ENCODE measurements at regions not wholly inside any gene's neighbourhood (a gene's known extent, or its start where the extent isn't known, plus 50 kb on each side); places are given as distances from the start of the nearest gene placed in this dataset.

DNA sequence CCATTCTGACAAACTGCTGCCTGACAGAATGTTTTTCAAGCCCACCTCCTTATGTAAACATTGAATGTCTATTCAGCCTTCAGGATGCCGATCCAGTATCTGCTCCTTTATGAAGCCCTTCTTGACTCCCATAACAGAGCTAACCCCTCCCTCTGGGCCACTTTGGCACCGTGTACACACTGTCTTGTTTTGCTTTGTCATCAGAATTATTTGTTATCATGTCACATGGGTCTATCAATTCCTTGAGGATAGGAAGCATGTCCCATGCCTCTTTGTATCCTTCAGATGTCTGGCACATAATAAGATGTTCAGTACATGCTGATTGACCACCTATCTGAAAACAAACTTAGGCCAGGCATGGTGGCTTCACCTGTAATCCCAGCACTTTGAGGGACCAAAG, 92.3 kb downstream of the PRLHR start:
- no peak overlapping the region for H3K4me3 ChIP-seq (ENCODE audit: low read depth, low read length)
- no peak for DNase-seq (ENCODE audit: low read depth)

DNA sequence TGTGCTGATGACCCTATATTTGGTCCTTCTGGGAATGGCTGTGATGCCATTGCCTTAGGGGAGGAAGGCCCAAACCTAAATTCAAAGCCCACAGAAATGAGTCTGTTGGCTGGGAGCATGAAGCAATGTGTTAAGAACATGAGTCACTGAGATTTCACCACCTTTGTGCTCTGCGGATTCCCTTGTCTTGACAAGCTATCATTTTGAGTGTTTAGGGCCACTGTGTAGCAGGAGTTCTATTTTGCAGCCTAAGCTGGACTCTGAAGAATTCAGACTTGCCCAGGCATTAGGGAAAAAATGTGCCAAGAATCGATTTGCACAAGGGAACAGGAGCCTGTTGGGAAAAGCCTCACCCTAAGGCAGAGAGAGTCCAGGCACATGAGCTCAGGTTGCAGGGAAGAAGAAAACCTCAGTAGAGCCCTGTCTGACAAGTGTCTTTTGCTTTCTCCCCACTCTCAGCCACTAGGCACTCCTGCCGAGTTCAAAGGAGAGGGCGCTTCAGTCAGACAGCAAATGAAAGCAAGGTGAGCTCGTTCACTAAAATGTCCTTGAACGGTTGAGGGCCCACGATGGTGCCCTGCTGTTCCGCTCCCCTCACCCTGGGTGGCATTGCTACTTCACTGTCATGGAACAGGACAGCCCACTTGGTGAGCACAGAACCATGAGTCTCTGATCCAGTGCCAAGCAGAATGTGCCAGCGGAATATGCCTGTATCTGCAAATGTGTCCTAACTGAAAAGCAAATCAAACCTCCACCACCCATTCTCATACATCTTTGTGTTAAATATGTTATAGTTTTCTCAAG, 93.6 kb downstream of the PRLHR start:
- DNase-seq (ENCODE audit: low read depth) = peak; percentile 82
- no peak overlapping the region for H3K4me3 ChIP-seq (ENCODE audit: low read depth, low read length)

DNA sequence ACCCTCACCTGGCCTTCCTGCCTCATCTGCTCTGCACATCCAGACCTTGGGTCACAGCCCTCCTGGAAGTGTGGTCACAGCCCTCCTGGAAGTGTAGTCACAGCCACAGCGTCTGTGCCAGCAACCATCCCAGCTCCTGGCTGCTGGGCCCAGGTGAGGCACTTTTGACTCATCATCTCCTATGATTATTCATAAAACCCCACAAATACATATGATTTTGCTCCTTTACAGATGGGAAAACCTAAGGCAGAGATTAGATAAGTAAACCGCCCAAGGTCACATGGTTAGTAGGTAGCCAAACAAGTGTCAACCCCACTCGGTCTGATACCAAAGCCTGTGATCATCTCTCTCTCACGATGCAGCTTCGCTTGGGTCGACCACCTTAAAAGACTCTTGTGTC, 94.3 kb downstream of the PRLHR start:
- H3K4me3 ChIP-seq (ENCODE audit: low read depth, low read length) = no peak overlapping the region
- DNase-seq (ENCODE audit: low read depth) = no peak

DNA sequence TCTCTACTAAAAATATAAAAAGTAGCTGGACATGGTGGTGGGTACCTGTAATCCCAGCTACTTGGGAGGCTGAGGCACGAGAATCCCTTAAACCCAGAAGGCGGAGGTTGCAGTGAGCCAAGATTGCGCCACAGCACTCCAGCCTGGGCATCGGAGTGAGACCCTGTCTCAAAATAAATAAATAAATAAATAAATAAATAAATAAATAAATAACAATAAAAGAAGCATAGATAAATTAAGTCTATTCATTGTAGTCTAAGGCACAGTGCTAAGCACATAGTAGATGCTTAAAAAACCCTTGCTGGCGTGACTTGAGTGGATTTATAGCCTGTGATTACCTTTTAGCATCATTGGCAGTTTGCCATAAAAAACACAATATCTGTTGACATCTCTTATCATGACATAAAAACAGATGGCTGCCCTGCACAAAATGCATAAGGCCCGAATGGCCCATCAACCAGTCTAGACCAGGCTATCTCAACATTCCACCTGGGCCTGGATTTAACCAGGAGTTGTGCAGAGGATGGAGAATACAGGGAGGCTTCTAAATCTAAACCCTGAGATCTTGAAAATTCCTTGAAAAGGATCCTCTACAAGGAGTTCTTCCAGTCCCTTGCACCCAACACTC, 94.9 kb downstream of the PRLHR start:
- DNase-seq (ENCODE audit: low read depth) = no peak
- H3K4me3 ChIP-seq (ENCODE audit: low read depth, low read length) = no peak overlapping the region

DNA sequence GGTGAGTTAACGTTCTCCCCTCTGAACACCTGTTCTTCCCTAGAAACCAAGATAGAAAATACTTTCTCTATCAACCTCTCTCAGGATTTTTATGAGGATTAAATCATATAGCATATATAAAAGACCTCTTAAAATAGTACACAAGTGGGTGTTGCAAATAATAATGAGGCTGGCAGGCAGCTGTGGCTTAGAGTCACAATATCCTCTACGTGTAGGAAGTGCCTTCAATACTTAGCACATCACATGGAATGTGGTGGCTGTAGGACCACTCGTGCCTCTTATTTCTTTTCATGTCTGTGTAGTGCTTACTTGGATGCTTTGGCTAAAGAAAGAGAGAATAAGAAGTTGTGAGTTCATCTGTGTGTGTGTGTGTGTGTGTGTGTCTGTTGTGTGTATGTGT, 96.3 kb downstream of the PRLHR start:
- no peak for DNase-seq (ENCODE audit: low read depth)
- no peak overlapping the region for H3K4me3 ChIP-seq (ENCODE audit: low read depth, low read length)

DNA sequence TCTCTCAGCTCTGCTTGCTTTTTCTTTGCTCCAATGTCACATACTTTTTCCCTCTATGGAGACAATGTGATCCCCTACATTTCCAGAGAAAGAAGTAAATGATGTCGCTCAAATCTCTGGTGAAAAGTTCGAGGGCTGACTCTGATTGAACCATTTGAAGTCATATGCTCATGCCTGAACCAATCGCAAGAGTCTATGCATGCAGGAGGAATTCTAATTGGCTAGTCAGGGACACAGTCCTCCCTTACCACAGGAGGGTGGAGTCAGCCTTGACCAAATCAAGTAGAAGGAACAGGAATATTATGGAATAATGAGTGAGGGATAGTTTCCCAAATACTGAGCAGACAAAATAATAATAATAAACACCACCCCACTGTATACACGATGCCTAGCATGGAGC, 96.8 kb downstream of the PRLHR start:
- H3K4me3 ChIP-seq (ENCODE audit: low read depth, low read length) = no peak overlapping the region
- no peak for DNase-seq (ENCODE audit: low read depth)

DNA sequence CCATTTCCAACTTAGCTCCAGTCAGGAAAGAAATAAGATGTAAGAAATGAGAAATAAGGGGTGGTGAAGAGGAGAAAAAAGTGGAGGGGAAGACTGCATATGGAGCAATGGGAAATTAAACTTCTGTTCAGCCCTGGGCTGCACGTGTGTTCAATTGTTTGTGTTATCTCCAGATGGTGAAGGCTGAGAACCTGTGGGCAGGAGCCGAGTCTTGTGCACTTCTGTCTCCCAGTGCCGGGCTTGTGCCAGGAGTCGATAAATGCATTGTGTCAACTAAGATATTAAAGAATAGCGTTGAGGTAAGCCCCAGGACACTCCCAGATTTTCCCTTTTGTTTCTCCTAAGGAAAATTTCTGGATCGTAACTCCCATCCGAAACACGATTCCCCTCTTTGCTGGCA, 98.2 kb downstream of the PRLHR start:
- no peak for DNase-seq (ENCODE audit: low read depth)
- no peak overlapping the region for H3K4me3 ChIP-seq (ENCODE audit: low read depth, low read length)

DNA sequence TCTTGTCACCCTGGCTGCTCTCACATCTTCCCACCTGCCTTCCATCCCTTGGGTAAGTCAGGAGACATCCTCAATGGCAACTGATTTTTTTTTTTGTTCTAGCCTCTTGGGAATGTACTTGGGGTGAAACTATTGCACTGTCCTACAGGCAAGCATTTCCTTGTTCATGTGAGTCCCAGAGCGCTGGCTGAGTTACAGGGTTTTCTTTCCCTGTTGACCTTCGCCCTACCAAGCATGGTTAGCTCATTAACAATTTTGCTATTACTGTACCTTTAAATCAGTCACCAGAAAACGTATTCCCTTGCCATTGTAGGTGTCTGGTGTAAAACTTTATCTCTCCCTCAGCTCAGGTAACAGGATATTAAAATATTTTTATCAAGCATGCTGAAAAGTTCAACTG, 98.9 kb downstream of the PRLHR start:
- no peak for DNase-seq (ENCODE audit: low read depth)
- H3K4me3 ChIP-seq (ENCODE audit: low read depth, low read length) = no peak overlapping the region

DNA sequence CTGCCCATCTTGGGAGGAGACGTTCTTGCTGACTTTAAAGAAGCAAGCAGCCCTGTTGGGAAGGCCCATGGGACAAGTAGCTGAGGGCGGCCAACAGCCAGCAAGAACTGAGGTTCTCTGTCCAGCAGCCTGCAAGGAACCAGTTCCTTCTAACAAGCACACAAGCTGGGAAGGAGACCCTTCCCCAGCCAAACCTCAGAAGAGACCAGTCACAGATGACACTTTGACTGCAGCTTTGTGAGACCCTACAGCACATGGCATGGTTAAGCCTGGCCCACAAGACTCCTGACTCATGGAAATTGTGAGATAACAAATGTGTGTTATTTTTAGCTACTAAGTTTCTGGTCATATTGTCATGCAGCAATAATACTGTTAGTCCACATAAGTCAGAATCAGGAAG, 99.9 kb downstream of the PRLHR start:
- DNase-seq (ENCODE audit: low read depth) = no peak
- H3K4me3 ChIP-seq (ENCODE audit: low read depth, low read length) = no peak overlapping the region

DNA sequence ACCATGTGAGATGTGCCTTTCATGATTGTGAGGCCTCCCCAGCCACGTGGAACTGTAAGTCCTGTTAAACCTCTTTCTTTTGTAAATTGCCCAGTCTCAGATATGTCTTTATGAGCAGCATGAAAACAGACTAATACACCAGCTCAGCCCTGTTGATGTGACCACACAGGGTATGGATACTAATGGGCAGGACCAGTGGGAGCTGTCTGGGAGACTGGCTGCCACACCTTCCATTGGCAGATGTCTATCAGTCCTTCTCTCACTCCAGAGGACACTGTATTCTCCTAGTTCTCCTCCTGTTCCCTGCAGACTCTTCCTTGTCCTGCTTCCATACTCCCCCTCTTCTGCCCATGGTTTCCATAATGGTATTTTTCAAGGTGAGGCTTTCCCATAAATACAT, 104.4 kb downstream of the PRLHR start:
- DNase-seq (ENCODE audit: low read depth) = no peak
- no peak overlapping the region for H3K4me3 ChIP-seq (ENCODE audit: low read depth, low read length)

DNA sequence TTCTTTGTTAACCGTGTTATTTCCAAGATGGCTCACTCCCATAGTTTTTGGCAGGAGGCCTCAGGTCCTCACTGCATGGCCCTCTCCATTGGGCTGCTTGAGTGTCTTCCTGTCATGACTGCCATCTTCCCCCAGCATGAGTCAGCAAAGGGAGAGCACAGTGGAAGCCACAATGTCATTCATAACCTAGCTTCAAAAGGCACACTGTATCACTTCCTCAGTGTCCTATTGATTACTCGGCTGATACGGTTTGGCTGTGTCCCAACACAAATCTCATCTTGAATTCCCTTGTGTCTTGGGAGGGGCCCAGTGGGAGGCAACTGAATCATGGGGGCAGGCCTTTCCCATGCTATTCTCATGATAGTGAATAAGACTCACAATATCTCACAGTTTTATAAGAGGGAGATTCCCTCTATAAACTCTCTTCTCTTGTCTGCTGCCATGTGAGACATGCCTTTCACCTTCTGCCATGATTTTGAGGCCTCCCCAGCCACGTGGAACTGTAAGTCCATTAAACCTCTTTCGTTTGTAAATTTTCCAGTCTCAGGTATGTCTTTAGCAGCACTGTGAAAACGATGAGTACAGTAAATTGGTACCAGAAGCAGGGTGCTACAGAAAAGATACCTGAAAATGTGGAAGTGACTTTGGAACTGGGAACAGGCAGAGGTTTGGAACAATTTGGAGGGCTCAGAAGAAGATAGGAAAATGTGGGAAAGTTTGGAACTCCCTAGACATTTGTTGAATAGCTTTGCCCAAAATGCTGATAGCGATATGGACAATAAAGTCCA, 106.5 kb downstream of the PRLHR start:
- no peak for DNase-seq (ENCODE audit: low read depth)
- no peak overlapping the region for H3K4me3 ChIP-seq (ENCODE audit: low read depth, low read length)

DNA sequence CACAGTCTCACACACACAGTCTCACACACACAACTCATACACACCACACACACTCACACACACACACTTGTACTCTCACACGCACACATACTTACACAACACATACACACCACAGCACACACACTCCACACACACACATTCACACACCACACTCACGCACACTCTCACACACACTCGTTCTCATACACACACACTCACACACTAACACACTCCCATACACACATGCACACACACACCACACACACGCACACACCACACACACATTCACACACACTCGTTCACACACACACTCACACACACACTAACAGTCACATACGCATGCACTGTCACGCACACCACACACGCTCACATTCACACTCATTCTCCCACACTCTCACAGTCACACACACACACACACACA, 109.8 kb downstream of the PRLHR start:
- H3K4me3 ChIP-seq (ENCODE audit: low read depth, low read length) = no peak overlapping the region
- no peak for DNase-seq (ENCODE audit: low read depth)

DNA sequence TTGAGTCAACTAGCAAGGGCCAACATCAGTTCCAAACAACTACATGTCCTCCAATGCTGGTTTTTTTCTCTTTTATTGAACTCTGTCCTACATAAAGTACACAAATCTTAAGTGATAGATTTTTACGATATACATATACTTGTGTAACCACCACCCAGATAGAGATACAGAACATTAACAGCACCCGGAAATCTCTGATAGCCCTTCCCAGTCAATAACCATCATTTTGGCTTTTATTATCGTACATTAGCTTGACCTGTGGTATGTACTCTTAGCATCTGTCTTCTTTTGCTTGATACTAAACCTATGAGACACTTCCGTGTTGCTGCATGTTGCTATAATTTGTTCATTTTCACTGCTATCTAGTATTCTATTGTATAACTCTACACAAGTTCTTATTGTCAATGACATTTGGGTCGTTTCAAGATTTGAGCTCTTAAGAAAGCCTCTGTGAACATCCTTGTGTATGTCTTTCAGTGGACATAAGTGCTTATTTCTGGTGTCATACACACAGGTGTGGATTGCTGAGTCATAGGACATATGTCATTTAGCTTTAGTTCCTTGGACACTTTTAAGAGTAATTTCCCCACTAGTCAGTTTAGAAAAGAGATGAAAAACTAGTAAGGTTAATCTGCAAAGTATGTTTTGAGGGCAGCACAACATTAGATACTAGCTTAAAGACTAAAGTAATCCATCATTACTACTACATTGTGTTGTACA, 111.1 kb downstream of the PRLHR start:
- H3K4me3 ChIP-seq (ENCODE audit: low read depth, low read length) = no peak overlapping the region
- DNase-seq (ENCODE audit: low read depth) = no peak

DNA sequence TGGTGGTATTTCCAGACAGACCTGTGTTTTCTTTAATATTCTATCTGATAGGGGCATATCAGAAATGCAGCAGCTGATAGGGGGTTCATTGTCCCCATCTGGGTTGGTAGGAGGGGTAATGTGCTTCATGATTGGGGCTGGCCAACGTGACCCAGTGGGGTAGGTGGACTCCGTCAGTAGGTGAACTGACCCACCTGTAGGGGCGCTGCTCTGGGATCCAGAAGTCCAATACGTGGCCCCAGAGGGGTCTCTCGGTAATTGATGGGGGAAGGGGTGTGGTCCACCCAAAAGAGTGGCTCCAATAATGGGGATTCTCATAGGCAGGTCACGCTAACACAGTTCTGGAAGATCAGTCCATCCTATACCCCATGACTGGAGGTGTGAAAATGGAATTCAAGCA, 112.0 kb downstream of the PRLHR start:
- no peak overlapping the region for H3K4me3 ChIP-seq (ENCODE audit: low read depth, low read length)
- no peak for DNase-seq (ENCODE audit: low read depth)

DNA sequence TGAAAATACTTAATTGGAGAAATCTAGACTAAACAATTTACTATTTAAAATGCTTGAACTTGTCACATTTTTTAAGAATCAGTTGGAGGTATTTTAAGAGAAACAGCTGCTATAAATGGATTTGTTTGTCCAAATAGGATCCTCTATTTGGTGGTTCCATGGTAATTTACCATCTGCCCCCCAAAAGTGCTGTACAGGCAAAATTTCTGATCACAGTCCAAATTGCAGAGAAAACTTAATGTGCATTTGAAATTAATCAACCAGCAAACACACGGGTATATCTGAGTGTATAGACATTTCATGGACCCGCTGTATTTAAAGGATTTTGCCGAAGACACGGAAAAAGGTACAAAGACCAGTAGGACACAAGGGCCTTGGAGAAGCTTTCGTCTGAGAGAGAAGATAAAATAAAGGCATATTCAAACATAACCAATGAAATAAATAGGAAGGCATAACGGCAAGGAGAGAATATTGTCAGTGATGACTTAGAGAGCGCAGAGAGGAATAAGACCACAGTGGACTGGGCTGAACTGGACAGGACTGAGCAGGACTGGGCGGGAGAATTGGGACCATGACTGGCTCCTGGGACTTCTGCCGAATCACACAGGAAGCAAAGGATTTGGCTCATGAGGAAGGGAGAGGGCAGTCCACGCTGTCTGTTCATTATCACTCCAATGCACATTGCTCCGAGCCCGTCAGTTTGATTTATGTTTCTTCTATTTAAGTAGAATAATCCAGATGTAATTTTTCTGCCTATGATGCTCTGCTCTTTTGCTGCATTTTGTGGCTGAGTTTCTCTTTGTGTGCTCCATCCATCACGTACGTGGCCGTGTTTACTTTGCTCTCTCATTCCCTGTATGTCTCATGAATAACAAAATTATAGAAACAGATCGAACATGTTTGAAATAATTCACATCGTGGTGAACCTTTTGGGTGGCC, 112.8 kb downstream of the PRLHR start:
- H3K4me3 ChIP-seq (ENCODE audit: low read depth, low read length) = no peak overlapping the region
- no peak for DNase-seq (ENCODE audit: low read depth)

DNA sequence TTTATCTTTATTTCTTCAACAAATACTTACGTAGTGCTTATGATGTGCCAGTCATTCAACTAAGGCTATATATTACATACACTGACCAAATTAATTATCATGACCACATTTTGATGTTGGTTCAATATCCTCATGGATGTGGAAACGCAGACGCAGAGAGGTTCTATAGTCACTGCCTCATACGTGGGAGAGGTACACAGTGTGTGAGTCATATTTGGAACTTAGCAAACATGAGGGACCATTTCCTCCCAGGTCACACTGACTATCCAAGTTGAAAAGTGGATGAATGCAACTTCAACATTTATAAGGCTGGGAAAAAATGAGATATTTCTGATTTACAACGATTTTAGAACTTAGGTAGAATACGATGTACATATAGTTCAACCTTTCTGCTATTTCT, 113.6 kb downstream of the PRLHR start:
- no peak for DNase-seq (ENCODE audit: low read depth)
- no peak overlapping the region for H3K4me3 ChIP-seq (ENCODE audit: low read depth, low read length)

DNA sequence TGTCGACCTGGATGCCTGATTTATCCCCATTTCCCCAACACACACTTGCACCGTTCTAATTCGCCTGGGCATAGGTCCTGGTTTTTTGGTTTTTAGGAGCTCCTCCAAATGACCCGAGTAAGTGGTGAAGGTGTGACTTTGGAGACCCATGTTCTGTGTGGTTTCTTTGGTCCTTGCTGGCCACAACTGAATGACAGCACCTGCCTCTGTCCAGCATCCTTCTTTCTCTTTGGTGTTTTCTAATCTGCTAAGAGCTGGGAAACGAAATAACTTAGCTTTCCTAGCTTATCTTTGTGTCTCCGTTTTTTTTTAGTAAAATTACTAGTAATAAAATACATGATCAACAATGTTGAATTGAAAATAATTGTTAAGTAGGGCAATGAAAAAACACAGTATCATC, 120.2 kb downstream of the PRLHR start:
- no peak for DNase-seq (ENCODE audit: low read depth)
- no peak overlapping the region for H3K4me3 ChIP-seq (ENCODE audit: low read depth, low read length)

DNA sequence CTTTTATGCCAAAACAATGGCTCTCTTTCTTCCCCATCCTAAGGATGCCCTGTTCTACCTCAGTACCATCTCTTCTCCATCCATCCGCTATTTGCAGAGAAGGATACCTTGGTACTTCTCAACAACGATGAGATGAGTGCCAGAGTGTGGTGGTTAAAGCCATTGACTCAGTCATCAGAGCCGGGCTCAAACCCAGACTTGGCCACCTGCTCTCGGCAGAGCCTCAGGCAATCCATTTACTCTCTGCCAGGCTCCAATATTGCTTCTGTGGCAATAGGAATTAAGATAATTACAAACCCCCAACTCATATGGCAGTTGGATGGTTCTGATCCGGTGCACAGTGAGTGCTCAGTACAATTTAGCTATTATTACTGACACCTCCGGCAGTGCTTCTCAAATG, 121.3 kb downstream of the PRLHR start:
- H3K4me3 ChIP-seq (ENCODE audit: low read depth, low read length) = no peak overlapping the region
- DNase-seq (ENCODE audit: low read depth) = no peak

Measured in skeletal muscle cell (primary cell).